Nephron progenitor cell (in vitro differentiated cells): ENCODE measurements at regions not wholly inside any gene's neighbourhood (a gene's known extent, or its start where the extent isn't known, plus 50 kb on each side); places are given as distances from the start of the nearest gene placed in this dataset.
A peak's percentile ranks its signal among the peaks of the same experiment; 100 is the strongest.

Experiments
- DNase-seq: peaks from one replicate; pipeline ENCODE4 v3.0.0; 2021
- H3K27ac Mint-ChIP-seq: 2 replicates; pipeline ENCODE4 v1.8.0; 2021; ENCODE audit warnings: mild to moderate bottlenecking, moderate library complexity, mixed read lengths
- H3K27me3 Mint-ChIP-seq: 2 replicates; pipeline ENCODE4 v1.8.0; 2021; ENCODE audit warnings: mild to moderate bottlenecking, low read depth, mixed read lengths; ENCODE audit not compliant: poor library complexity
- H3K36me3 Mint-ChIP-seq: 2 replicates; pipeline ENCODE4 v1.8.0; 2021; ENCODE audit warnings: low read depth, mixed read lengths
- H3K4me1 Mint-ChIP-seq: 2 replicates; pipeline ENCODE4 v1.8.0; 2021; ENCODE audit warnings: mixed read lengths
- H3K4me3 Mint-ChIP-seq: 2 replicates; pipeline ENCODE4 v1.8.0; 2021; ENCODE audit warnings: mild to moderate bottlenecking, moderate library complexity, mixed read lengths
- H3K9me3 Mint-ChIP-seq: 2 replicates; pipeline ENCODE4 v1.8.0; 2021; ENCODE audit warnings: mild to moderate bottlenecking, moderate library complexity, mixed read lengths
- TF ChIP-seq, protein P1 (sequence below): fragments of 200-600 bp; sonication (generic); IDR thresholded peaks from 2 replicates; pipeline ENCODE4 v1.5.0; 2021; ENCODE audit warnings: antibody characterized with exemption

DNA sequence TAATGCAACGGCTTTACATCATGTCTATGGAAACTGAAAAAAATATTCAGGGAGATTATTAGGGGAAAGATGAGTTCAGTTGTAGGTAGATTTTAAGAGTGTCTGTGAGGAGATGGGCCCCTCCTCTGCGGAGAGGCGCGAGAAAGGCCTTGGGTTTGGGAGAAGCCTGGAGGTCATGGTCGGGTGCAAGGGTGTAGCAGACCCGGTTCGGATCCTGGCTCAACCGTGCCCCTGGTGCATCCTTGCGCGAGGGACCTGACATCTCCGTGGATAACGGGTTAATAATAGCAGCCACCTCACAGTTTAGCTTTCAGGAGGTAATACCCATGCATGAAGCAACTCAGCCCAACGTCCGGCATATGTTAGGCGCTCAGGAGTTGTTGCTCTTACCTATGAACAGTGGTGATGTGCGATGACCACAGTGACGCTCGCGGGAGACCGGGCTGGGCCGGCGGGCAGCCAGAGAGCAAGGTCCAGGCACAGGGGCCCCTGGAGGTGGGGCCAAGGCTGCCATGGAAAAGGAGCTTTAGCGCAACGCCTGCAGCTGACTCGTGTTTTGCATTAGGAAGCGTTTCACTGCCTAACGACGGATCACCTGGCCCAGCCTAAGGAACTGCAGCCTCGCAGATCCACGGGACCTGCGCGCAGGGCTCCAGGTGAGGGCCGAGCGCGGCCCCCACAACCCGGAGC, 146.4 kb upstream of the ARID1B start:
- TF ChIP-seq, protein P1, sequence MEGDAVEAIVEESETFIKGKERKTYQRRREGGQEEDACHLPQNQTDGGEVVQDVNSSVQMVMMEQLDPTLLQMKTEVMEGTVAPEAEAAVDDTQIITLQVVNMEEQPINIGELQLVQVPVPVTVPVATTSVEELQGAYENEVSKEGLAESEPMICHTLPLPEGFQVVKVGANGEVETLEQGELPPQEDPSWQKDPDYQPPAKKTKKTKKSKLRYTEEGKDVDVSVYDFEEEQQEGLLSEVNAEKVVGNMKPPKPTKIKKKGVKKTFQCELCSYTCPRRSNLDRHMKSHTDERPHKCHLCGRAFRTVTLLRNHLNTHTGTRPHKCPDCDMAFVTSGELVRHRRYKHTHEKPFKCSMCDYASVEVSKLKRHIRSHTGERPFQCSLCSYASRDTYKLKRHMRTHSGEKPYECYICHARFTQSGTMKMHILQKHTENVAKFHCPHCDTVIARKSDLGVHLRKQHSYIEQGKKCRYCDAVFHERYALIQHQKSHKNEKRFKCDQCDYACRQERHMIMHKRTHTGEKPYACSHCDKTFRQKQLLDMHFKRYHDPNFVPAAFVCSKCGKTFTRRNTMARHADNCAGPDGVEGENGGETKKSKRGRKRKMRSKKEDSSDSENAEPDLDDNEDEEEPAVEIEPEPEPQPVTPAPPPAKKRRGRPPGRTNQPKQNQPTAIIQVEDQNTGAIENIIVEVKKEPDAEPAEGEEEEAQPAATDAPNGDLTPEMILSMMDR = no peak
- H3K9me3 Mint-ChIP-seq = no peaks in the 10 kb centered on the region
- no peaks in the 10 kb centered on the region for H3K27me3 Mint-ChIP-seq
- H3K27ac Mint-ChIP-seq = no peak overlapping the region
- H3K4me3 Mint-ChIP-seq = no peak overlapping the region
- H3K36me3 Mint-ChIP-seq = no peaks in the 10 kb centered on the region
- DNase-seq = no peak
- H3K4me1 Mint-ChIP-seq = peaks cover 19% of the 10 kb centered on the region

DNA sequence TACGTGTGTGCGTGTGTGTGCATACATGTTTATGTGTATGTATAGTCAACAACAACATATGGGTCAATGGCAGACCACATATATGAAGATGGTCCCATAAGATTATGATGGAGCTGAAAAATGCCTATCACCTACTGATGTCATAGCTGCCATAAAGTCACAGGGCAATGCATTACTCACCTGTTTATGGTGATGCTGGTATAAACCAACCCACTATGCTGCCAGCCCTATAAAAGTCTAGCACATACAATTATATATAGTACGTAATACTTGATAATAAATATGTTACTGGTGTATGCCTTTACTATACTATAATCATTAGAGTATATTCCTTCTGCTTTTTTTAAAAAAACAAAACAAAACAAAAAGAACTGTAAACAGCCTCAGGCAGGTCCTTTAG, 148.4 kb upstream of the ARID1B start:
- Mint-ChIP-seq H3K9me3 (no peaks in the 10 kb centered on the region), H3K4me3 (no peak overlapping the region), H3K27me3 (peaks cover 4% of the 10 kb centered on the region), H3K36me3 (no peaks in the 10 kb centered on the region), H3K4me1 (peaks cover 5% of the 10 kb centered on the region), H3K27ac (no peak overlapping the region)
- TF ChIP-seq, protein P1 = no peak
- no peak for DNase-seq

DNA sequence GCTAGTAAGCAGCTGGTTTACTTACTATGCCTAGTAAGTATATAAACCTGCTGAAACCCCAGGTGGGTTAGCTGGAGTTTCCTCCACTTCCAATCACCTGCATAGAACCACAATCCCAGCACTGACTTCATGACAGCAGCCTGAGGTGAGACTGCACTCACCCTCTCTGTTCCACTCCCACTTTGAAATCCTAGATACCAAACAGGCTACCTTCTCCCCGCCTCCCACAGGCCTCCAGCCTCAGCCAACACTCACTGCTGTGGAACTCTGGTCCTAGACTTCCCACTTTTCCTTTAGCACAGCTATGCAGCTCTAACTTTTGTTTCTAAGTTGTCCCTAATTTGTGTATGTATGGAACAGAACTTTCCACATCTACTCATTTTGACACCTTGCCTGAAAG, 149.7 kb upstream of the ARID1B start:
- no peak overlapping the region for H3K27ac Mint-ChIP-seq
- H3K4me3 Mint-ChIP-seq = no peak overlapping the region
- H3K36me3 Mint-ChIP-seq = no peaks in the 10 kb centered on the region
- peaks cover 11% of the 10 kb centered on the region for H3K4me1 Mint-ChIP-seq
- DNase-seq = no peak
- TF ChIP-seq, protein P1 = no peak
- peaks cover 4% of the 10 kb centered on the region for H3K27me3 Mint-ChIP-seq
- H3K9me3 Mint-ChIP-seq = no peaks in the 10 kb centered on the region

DNA sequence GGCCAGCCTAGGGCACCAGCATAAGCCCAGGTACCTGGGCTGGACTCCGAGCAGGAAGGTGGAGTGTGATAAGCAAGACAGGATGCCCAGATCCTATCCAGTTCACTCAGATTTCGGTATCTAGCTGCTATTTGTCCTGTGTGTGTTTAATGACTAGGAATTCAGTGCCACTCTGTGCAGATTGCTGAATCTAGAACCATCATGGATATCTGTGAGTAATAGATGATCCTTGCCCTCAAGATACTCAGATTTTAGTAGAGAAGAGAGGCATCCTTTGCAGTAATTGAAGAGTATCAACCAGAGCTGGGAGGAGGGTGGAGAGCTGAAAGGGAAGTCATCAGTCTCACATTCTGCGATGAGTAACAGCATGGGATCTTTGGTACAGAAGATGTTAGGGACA, 155.0 kb upstream of the ARID1B start:
- no peak for DNase-seq
- Mint-ChIP-seq H3K4me1 (peaks cover 36% of the 10 kb centered on the region), H3K4me3 (no peak overlapping the region), H3K9me3 (no peaks in the 10 kb centered on the region), H3K36me3 (no peaks in the 10 kb centered on the region), H3K27ac (no peak overlapping the region), H3K27me3 (peaks cover 4% of the 10 kb centered on the region)
- TF ChIP-seq, protein P1 = no peak

- no peak overlapping the region for H3K4me3 Mint-ChIP-seq
- no peak overlapping the region for H3K27ac Mint-ChIP-seq
- H3K9me3 Mint-ChIP-seq = no peaks in the 10 kb centered on the region
- DNase-seq = no peak
- H3K36me3 Mint-ChIP-seq = no peaks in the 10 kb centered on the region
- H3K4me1 Mint-ChIP-seq = peaks cover 46% of the 10 kb centered on the region
- H3K27me3 Mint-ChIP-seq = peaks cover 4% of the 10 kb centered on the region
- TF ChIP-seq, protein P1 = no peak
Observed at GRCh38 chr6:156620331-156620730, 156.8 kb upstream of the ARID1B start.

- H3K9me3 Mint-ChIP-seq = peaks cover 16% of the 10 kb centered on the region
- TF ChIP-seq, protein P1 = peak; percentile 19
- H3K27me3 Mint-ChIP-seq = no peaks in the 10 kb centered on the region
- peaks cover 9% of the 10 kb centered on the region for H3K36me3 Mint-ChIP-seq
- H3K4me1 Mint-ChIP-seq = peaks cover 46% of the 10 kb centered on the region
- DNase-seq = peak; percentile 40
- no peak overlapping the region for H3K4me3 Mint-ChIP-seq
- H3K27ac Mint-ChIP-seq = no peak overlapping the region
Observed at GRCh38 chr6:156618600-156619205, 158.5 kb upstream of the ARID1B start.
